GM10248 (cell line): ENCODE measurements at regions not wholly inside any gene's neighbourhood (a gene's known extent, or its start where the extent isn't known, plus 50 kb on each side); places are given as distances from the start of the nearest gene placed in this dataset.
A peak's percentile ranks its signal among the peaks of the same experiment; 100 is the strongest.
"Not testable (repeated sequence)": the region's sequence is repeated elsewhere in the genome, so short reads cannot be mapped to it uniquely, and the experiment has no call there.

Source experiments
- CTCF ChIA-PET: fragments of 300-600 bp; sonication (Branson Sonifier 250); formaldehyde crosslinking; extraction: SDS; loops from one replicate; lab custom pipeline; 2021; ENCODE audit warnings: antibody characterized with exemption; lab: Yijun Ruan, JAX
- POLR2A ChIA-PET: fragments of 350-650 bp; sonication (Branson Sonifier 250); formaldehyde crosslinking; extraction: SDS; loops from one replicate; lab custom pipeline; 2020; ENCODE audit warnings: antibody characterized with exemption; lab: Yijun Ruan, JAX
- DNase-seq: peaks from one replicate; pipeline ENCODE4 v3.0.0; 2012; ENCODE audit errors: extremely low spot score
- CTCF ChIP-seq: IDR thresholded peaks from 2 replicates; pipeline ENCODE4 v1.5.1; 2012; ENCODE audit warnings: mild to moderate bottlenecking, low read depth; ENCODE audit errors: extremely low read depth, missing control alignments, control extremely low read depth

- no peak for TF ChIP-seq CTCF
- CTCF ChIA-PET = interaction anchor here (1.3 kb wide), 1 partner anchor 15 kb away, joined by 4 read pairs; no protein-coding TSS in a partner anchor
- POLR2A ChIA-PET = no interaction called here
- peak; percentile 24 for DNase-seq
Observed at GRCh38 chr14:22282417-22282816, 306.6 kb downstream of the DAD1 start.

- CTCF ChIA-PET = interaction anchor here (0.9 to 2.2 kb wide), 6 partner anchors 11 to 94 kb away, joined by 3 to 6 read pairs (median 4); no protein-coding TSS in a partner anchor
- POLR2A ChIA-PET, DNase-seq: not testable (repeated sequence)
Observed at GRCh38 chr14:22281447-22281874, 307.6 kb downstream of the DAD1 start.

GRCh38 chr14:22280497-22281316, 308.3 kb downstream of the DAD1 start:
- ChIA-PET POLR2A (no interaction called here), CTCF (interaction anchor here (0.9 to 2.2 kb wide), 8 partner anchors 10 to 290 kb away, joined by 3 to 6 read pairs (median 4); no protein-coding TSS in a partner anchor)
- TF ChIP-seq CTCF = no peak
- DNase-seq = no peak

GRCh38 chr14:22276913-22277816, 311.9 kb downstream of the DAD1 start:
- CTCF ChIA-PET = interaction anchor here (0.8 to 2.3 kb wide), 18 partner anchors 8 to 626 kb away, joined by 3 to 14 read pairs (median 4); no protein-coding TSS in a partner anchor

GRCh38 chr14:22271838-22272799, 316.9 kb downstream of the DAD1 start:
- DNase-seq = no peak
- ChIA-PET POLR2A (no interaction called here), CTCF (no interaction called here)
- TF ChIP-seq CTCF = no peak

More at GRCh38 chr14:22276913-22277816, 311.9 kb downstream of the DAD1 start:
- peak; percentile 60 for TF ChIP-seq CTCF
- POLR2A ChIA-PET = no interaction called here
- no peak for DNase-seq

- no peak for TF ChIP-seq CTCF
- no peak for DNase-seq
- ChIA-PET CTCF (no interaction called here), POLR2A (no interaction called here)
Observed at GRCh38 chr14:22268875-22269274, 320.1 kb downstream of the DAD1 start.
